RWPE2 (cell line): ENCODE measurements at regions not wholly inside any gene's neighbourhood (a gene's known extent, or its start where the extent isn't known, plus 50 kb on each side); places are given as distances from the start of the nearest gene placed in this dataset.
"Not testable (repeated sequence)": the region's sequence is repeated elsewhere in the genome, so short reads cannot be mapped to it uniquely, and the experiment has no call there.

ENCODE experiments used
- ATAC-seq: fragments of 200-7000 bp; cut with Tn5 transposase; 3 replicates; pipeline ENCODE4 v1.9.1; 2021; ENCODE audit warnings: low read depth
- DNase-seq: peaks from one replicate; pipeline ENCODE4 v3.0.0-alpha.2; 2020; ENCODE audit warnings: low spot score
- H3K27ac ChIP-seq: fragments of 450-650 bp; 2 replicates; pipeline ENCODE4 v1.5.1; 2017; ENCODE audit warnings: mild to moderate bottlenecking; ENCODE audit not compliant: poor library complexity, severe bottlenecking
- H3K27me3 ChIP-seq: fragments of 250-450 bp; sonication (Bioruptor Pico); 2 replicates; pipeline ENCODE4 v1.5.1; 2021; ENCODE audit warnings: mild to moderate bottlenecking, moderate library complexity; ENCODE audit not compliant: insufficient read depth, poor library complexity, severe bottlenecking
- H3K36me3 ChIP-seq: fragments of 250-450 bp; sonication (Bioruptor Pico); 2 replicates; pipeline ENCODE4 v1.5.1; 2020; ENCODE audit warnings: low read depth, mild to moderate bottlenecking, moderate library complexity
- H3K4me1 ChIP-seq: fragments of 250-450 bp; sonication (Bioruptor Pico); 2 replicates; pipeline ENCODE4 v1.5.1; 2021; ENCODE audit warnings: mild to moderate bottlenecking, moderate library complexity; ENCODE audit not compliant: insufficient read depth, poor library complexity, severe bottlenecking
- H3K4me3 ChIP-seq: fragments of 250-450 bp; sonication (Bioruptor Pico); 2 replicates; pipeline ENCODE4 v1.5.1; 2021; ENCODE audit warnings: mild to moderate bottlenecking, moderate library complexity; ENCODE audit not compliant: severe bottlenecking
- H3K9me3 ChIP-seq: fragments of 250-450 bp; sonication (Bioruptor Pico); 2 replicates; pipeline ENCODE4 v1.5.1; 2021; ENCODE audit warnings: mild to moderate bottlenecking, moderate library complexity; ENCODE audit not compliant: severe bottlenecking
- TF ChIP-seq, protein P1 (sequence below): fragments of 450-650 bp; IDR thresholded peaks from one replicate; pipeline ENCODE4 v1.5.1; 2017; ENCODE audit warnings: mild to moderate bottlenecking, moderate library complexity; ENCODE audit not compliant: poor library complexity, severe bottlenecking

DNA sequence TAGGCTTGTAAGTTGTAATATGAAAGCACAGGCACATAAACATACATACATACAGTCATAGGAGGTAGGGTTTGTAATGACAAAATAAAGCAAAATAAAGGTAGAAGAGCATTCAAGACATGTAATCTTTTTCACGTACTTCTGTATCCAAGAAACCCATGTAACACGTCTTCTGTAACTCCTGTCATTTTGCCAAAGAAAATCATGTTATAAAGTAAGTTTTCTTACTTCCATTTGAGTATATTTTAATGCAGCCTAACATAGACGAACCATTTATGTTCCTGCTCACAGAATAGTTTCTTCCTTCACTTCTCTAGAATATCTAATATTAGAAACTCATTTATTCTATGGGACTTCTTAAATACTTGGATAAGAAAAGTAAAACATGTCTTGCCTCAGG, 1884.0 kb upstream of the CELF4 start:
- no peak for DNase-seq
- Histone ChIP-seq H3K9me3 (no peaks in the 10 kb centered on the region), H3K27me3 (no peaks in the 10 kb centered on the region), H3K27ac (no peak overlapping the region), H3K4me3 (no peak overlapping the region), H3K4me1 (peaks cover 13% of the 10 kb centered on the region), H3K36me3 (no peaks in the 10 kb centered on the region)
- TF ChIP-seq, protein P1, sequence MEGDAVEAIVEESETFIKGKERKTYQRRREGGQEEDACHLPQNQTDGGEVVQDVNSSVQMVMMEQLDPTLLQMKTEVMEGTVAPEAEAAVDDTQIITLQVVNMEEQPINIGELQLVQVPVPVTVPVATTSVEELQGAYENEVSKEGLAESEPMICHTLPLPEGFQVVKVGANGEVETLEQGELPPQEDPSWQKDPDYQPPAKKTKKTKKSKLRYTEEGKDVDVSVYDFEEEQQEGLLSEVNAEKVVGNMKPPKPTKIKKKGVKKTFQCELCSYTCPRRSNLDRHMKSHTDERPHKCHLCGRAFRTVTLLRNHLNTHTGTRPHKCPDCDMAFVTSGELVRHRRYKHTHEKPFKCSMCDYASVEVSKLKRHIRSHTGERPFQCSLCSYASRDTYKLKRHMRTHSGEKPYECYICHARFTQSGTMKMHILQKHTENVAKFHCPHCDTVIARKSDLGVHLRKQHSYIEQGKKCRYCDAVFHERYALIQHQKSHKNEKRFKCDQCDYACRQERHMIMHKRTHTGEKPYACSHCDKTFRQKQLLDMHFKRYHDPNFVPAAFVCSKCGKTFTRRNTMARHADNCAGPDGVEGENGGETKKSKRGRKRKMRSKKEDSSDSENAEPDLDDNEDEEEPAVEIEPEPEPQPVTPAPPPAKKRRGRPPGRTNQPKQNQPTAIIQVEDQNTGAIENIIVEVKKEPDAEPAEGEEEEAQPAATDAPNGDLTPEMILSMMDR, result no peak
- no peak for ATAC-seq

DNA sequence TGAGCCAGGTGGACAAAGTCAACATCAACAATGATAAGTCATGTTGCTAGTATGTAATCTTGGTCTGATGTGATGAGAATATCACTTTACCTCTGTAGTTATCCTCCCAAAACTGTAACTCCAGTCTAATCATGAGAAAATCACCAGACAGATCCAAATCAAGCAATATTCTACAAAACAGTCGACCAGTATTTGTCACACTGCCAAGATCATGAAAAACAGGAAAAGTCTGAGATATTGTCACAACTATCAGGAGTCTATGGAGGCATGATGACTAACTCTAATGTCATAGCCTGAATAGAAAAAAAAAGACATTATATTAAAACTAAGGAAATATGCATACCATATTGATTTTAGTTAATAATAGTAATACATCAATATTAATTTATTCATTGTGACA, 1883.3 kb upstream of the CELF4 start:
- TF ChIP-seq, protein P1, result no peak
- ATAC-seq (peak; percentile 35; the same call in 1 of the 3 replicates), DNase-seq (no peak)
- peaks cover 13% of the 10 kb centered on the region for H3K4me1 ChIP-seq
- no peak overlapping the region for H3K27ac ChIP-seq
- H3K36me3 ChIP-seq, result no peaks in the 10 kb centered on the region
- no peaks in the 10 kb centered on the region for H3K9me3 ChIP-seq
- no peaks in the 10 kb centered on the region for H3K27me3 ChIP-seq
- H3K4me3 ChIP-seq, result no peak overlapping the region

DNA sequence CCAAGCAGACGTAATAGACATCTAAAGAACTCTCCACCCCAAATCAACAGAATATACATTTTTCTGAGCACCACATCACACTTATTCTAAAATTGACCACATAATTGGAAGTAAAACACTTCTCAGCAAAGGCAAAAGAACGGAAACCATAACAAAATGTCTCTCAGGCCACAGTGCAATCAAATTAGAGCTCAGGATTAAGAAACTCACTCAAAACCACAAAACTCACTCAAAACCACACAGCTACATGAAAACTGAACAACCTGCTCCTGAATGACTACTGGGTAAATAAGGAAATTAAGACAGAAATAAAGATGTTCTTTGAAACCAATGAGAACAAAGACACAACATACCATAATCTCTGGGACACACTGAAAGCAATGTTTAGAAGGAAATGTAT, 1879.4 kb upstream of the CELF4 start:
- H3K27me3 ChIP-seq, ATAC-seq, H3K27ac ChIP-seq, H3K4me3 ChIP-seq, H3K9me3 ChIP-seq, DNase-seq, H3K36me3 ChIP-seq: not testable (repeated sequence)
- H3K4me1 ChIP-seq, result peaks cover 15% of the 10 kb centered on the region

DNA sequence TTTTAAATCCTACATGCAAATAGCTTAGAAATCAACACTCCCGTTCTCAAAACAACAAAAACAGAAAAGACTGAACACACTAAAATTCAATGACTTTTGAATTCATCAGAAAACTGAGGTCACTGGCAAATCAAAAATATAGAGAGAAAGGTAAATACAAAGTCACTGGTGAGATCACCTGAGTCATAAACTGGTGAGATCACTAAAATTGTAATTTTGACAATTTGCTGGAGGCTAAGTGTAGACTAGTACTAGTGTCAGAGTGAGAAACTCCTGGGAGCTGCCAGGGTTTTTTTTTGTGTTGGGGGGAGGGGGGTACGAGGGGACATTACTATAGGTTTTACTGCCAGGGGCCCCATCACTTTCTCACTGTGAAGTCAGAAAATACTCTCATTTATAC, 1876.0 kb upstream of the CELF4 start:
- H3K27ac ChIP-seq, result no peak overlapping the region
- no peaks in the 10 kb centered on the region for H3K27me3 ChIP-seq
- ATAC-seq (peak; percentile 36; the same call in 1 of the 3 replicates), DNase-seq (no peak)
- H3K4me3 ChIP-seq, result no peak overlapping the region
- H3K4me1 ChIP-seq, result peaks cover 6% of the 10 kb centered on the region
- no peaks in the 10 kb centered on the region for H3K36me3 ChIP-seq
- TF ChIP-seq, protein P1, result no peak
- no peaks in the 10 kb centered on the region for H3K9me3 ChIP-seq

DNA sequence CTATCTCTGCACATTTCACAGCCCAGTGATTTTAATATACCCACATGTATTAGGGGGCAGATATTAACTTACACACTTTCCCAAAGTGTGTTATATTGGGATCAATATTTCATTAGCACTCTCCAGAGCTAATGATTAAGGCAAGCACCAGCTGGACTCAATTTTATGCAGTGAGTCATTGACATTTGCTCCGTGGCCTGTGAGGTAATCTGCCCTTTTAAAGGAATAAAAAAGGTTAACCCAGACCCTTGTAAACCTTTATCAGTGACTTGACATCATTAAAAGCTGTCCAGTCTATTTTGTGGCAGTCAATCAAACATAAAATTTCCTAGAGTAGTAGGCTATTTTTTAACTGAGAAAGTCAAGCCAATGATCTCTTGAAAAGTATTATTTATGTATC, 1870.4 kb upstream of the CELF4 start:
- H3K4me3 ChIP-seq, result no peak overlapping the region
- no peaks in the 10 kb centered on the region for H3K27me3 ChIP-seq
- H3K27ac ChIP-seq, result no peak overlapping the region
- H3K9me3 ChIP-seq, result no peaks in the 10 kb centered on the region
- DNase-seq (no peak), ATAC-seq (no peak)
- TF ChIP-seq, protein P1, result no peak
- no peaks in the 10 kb centered on the region for H3K36me3 ChIP-seq
- no peaks in the 10 kb centered on the region for H3K4me1 ChIP-seq
